Common myeloid progenitor, CD34-positive (primary cell): ENCODE measurements at regions not wholly inside any gene's neighbourhood (a gene's known extent, or its start where the extent isn't known, plus 50 kb on each side); places are given as distances from the start of the nearest gene placed in this dataset.
"Not testable (repeated sequence)": the region's sequence is repeated elsewhere in the genome, so short reads cannot be mapped to it uniquely, and the experiment has no call there.

Experiments
- CTCF ChIA-PET: fragments of 350-600 bp; sonication (Branson Sonifier 250); formaldehyde crosslinking; loops from one replicate; lab custom pipeline; 2021; ENCODE audit warnings: antibody characterized with exemption; lab: Charles Lee
- POLR2A ChIA-PET: fragments of 350-600 bp; sonication (Branson Sonifier 250); formaldehyde crosslinking; loops from one replicate; lab custom pipeline; 2021; ENCODE audit warnings: antibody characterized with exemption; lab: Charles Lee
- DNase-seq, 3 donors: peaks; one replicate each; pipeline versions ENCODE4 v3.0.0 to v3.0.0-alpha.2; 2013
- H3K27ac ChIP-seq, 2 experiments: 1 replicate in 1 of 2; 2 replicates in 1 of 2; pipeline ENCODE4 v1.7.0; 2013; ENCODE audit warnings: inconsistent platforms in 2 of 2, low read length in 2 of 2, mild to moderate bottlenecking in 2 of 2, low read depth in 1 of 2, moderate library complexity in 1 of 2; ENCODE audit not compliant: severe bottlenecking in 2 of 2, insufficient read depth in 1 of 2, poor library complexity in 1 of 2
- H3K27me3 ChIP-seq, 5 experiments: replicated peaks in 2 of 5; 1 replicate in 3 of 5; 2 replicates in 2 of 5; pipeline versions ENCODE4 v1.6.1 to v1.7.0; 2013; ENCODE audit warnings: low read length in 4 of 5, mild to moderate bottlenecking in 2 of 5, moderate library complexity in 2 of 5, inconsistent platforms in 1 of 5; ENCODE audit not compliant: insufficient read depth in 5 of 5, control insufficient read depth in 4 of 5
- H3K36me3 ChIP-seq, 4 experiments: 1 replicate in 2 of 4; 2 replicates in 2 of 4; pipeline versions ENCODE4 v1.6.1 to v1.7.0; 2013; ENCODE audit warnings: low read length in 3 of 4, control low read depth in 1 of 4, mild to moderate bottlenecking in 1 of 4; ENCODE audit not compliant: control insufficient read depth in 4 of 4, insufficient read depth in 4 of 4
- H3K4me1 ChIP-seq, 4 experiments: 1 replicate in 3 of 4; 2 replicates in 1 of 4; pipeline versions ENCODE4 v1.6.1 to v1.7.1; 2013; ENCODE audit warnings: low read length in 3 of 4, mild to moderate bottlenecking in 3 of 4, control low read depth in 1 of 4, inconsistent platforms in 1 of 4, moderate library complexity in 1 of 4; ENCODE audit not compliant: control insufficient read depth in 4 of 4, insufficient read depth in 4 of 4; ENCODE audit errors: control extremely low read depth in 1 of 4
- H3K4me3 ChIP-seq, 7 experiments: 1 replicate in 4 of 7; 2 replicates in 3 of 7; pipeline versions ENCODE4 v1.5.1 to v1.7.0; 2013; ENCODE audit warnings: mild to moderate bottlenecking in 7 of 7, low read length in 6 of 7, moderate library complexity in 6 of 7, inconsistent platforms in 2 of 7, low read depth in 2 of 7, control low read depth in 1 of 7; ENCODE audit not compliant: insufficient read depth in 4 of 7, control insufficient read depth in 1 of 7; ENCODE audit errors: extremely low read depth in 1 of 7
- H3K9me3 ChIP-seq, 5 experiments: 1 replicate in 4 of 5; 2 replicates in 1 of 5; pipeline versions ENCODE4 v1.6.1 to v1.7.1; 2013; ENCODE audit warnings: low read length in 4 of 5, mild to moderate bottlenecking in 2 of 5, inconsistent platforms in 1 of 5, low read depth in 1 of 5, moderate library complexity in 1 of 5; ENCODE audit not compliant: control insufficient read depth in 4 of 5, insufficient read depth in 2 of 5; ENCODE audit errors: control extremely low read depth in 1 of 5
- WGBS: methylation state at CpG from one replicate; pipeline ENCODE4 v1.1.5; 2013; ENCODE audit not compliant: insufficient coverage; 5-methylcytosine and 5-hydroxymethylcytosine counted together

DNA sequence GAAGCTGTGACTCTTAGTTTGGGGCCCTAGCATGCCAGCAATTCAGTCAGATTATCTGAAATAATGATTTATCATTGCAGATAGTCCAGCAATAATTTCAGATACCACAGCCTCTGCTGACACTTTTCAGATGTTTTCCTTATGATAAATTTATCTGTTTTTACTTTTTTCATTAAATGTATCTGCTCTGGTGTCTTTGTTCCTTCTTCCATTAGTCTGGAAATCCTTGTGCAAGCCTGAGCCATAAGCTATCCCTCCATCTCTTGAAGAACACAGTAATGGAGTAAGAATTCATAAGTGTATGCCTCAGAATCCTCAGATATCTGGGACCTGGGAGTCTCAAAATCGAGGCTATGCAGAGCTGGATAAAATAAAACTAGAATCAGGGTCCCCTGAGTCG, 146.4 kb upstream of the KRR1 start:
- ChIA-PET CTCF (no interaction called here), POLR2A (no interaction called here)
- H3K4me1 ChIP-seq: no peaks in the 10 kb centered on the region

DNA sequence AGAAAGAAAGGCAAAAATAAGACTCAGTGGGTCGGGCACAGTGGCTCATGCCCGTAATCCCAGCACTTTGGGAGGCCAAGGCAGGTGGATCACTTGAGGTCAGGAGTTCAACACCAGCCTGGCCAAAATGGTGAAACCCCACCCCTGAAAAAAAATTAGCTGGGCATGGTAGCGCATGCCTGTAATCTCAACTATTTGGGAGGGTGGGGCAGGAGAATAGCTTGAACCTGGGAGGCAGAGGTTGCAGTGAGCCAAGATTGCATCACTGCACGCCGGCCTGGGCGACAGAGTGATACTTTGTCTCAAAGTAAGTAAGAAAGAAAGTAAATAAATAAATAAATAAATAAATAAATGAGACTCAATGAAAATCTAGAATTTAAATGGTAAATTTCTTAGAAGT, 145.9 kb upstream of the KRR1 start:
- H3K27ac ChIP-seq, DNase-seq, H3K4me3 ChIP-seq, H3K4me1 ChIP-seq, H3K9me3 ChIP-seq, CTCF ChIA-PET, H3K27me3 ChIP-seq, H3K36me3 ChIP-seq, POLR2A ChIA-PET: not testable (repeated sequence)
- WGBS: 95% methylated on average over 3 of the region's 6 CpGs

More for the DNA sequence above, 146.4 kb upstream of the KRR1 start:
- 100% methylated on average over 1 of the region's 2 CpGs for WGBS
- H3K4me3 ChIP-seq: no peak overlapping the region
- H3K36me3 ChIP-seq: no peaks in the 10 kb centered on the region
- no peak for DNase-seq
- no peak overlapping the region for H3K27ac ChIP-seq
- H3K27me3 ChIP-seq: peaks cover 0 to 3% (median 0%) of the 10 kb centered on the region in 5 experiments
- no peaks in the 10 kb centered on the region for H3K9me3 ChIP-seq

DNA sequence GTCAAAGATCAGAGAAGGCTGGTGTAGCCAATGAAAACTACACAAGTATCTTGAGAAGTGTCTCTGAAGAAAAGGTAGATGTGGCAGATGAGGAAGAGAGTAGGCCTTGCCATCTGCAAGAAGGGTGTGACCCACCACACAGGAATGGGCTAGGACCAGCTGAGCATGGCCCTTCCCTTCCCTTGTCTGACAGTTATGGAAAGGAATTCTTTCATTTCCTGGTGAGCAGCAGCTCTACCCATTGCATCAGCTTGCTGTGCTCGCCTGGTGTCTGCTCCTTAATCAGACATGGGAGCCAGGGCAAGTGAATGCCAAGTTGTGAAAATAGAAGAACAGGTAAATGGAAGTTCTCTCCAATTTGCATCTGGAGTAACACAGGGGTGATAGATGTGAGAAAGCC, 145.2 kb upstream of the KRR1 start:
- no peak overlapping the region for H3K27ac ChIP-seq
- POLR2A ChIA-PET: no interaction called here
- DNase-seq: no peak
- H3K27me3 ChIP-seq: peaks cover 0 to 5% (median 0%) of the 10 kb centered on the region in 5 experiments
- no peak overlapping the region for H3K4me3 ChIP-seq
- CTCF ChIA-PET: no interaction called here
- H3K9me3 ChIP-seq: no peaks in the 10 kb centered on the region
- no CpG with 5 or more reads among the region's 1 CpG for WGBS
- no peaks in the 10 kb centered on the region for H3K4me1 ChIP-seq
- H3K36me3 ChIP-seq: no peaks in the 10 kb centered on the region

DNA sequence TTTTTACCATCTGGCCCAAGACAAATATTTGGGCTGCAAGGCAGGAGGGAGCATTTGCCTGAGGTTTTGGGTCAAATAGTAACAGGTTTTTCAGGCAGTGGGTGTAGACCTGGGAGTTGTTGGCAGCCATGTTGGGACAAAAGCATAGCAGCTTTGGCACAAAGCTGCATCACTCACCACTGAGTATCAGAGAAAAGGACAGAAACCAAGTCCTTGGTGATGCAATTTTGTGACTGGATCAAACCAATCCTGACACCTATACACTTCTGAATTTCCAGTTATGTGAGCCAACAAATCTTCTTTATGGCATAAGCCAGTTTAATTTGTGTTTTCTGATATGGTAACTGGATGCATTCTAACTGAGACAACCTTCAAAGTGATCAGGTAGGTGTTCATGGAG, 144.8 kb upstream of the KRR1 start:
- ChIA-PET POLR2A (no interaction called here), CTCF (no interaction called here)
- Histone ChIP-seq H3K4me1 (no peaks in the 10 kb centered on the region), H3K27ac (no peak overlapping the region), H3K4me3 (no peak overlapping the region), H3K36me3 (no peaks in the 10 kb centered on the region), H3K27me3 (peaks cover 0 to 5% (median 0%) of the 10 kb centered on the region in 5 experiments), H3K9me3 (no peaks in the 10 kb centered on the region)
- no peak for DNase-seq

DNA sequence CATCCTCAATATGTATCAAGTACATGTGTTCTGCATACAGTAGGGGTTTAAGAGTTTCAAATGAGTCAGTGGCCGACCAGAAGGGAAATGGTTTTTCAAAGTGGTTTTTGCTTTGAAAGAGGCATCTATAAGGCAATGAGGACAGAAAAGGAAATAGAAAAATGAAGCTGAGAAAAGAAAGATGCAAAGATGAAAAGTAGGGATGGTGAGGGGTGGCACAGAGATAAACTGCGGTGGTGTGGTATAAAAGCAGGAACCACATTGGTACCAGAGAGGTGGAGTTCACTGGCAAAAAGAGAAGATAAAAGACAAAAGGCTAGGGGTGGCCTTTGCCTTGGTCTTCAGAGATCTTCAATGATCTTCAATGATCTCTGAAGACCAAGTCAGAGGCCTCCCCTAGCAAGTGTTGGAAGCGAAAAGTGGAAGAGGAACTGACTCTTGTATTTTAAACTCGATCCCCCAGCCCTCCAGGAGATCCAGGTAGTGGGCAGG, 144.0 kb upstream of the KRR1 start:
- Histone ChIP-seq H3K4me3 (no peak overlapping the region), H3K27ac (no peak overlapping the region), H3K36me3 (no peaks in the 10 kb centered on the region), H3K9me3 (no peaks in the 10 kb centered on the region), H3K4me1 (no peaks in the 10 kb centered on the region), H3K27me3 (peaks cover 0 to 5% (median 0%) of the 10 kb centered on the region in 5 experiments)
- WGBS: 100% methylated on average over 2 of the region's 4 CpGs
- ChIA-PET CTCF (no interaction called here), POLR2A (no interaction called here)
- no peak for DNase-seq

DNA sequence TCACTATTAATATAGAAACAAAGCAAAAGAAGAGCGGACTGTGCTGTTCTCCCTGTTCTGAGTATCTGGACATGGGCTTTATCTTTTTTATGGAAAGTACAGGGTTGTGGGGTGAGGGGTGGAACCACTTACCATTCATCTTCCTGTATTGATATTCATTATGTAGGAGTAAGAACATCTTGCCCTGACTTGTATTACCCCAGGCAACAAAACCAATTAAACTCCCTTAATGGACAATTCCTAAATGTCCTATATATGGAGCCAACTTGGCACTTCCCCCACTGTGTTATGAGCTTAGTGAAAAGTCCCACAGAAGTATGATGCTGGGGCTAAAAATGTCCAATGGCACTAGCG, 139.9 kb upstream of the KRR1 start:
- no peak for DNase-seq
- Histone ChIP-seq H3K36me3 (no peaks in the 10 kb centered on the region), H3K4me1 (no peaks in the 10 kb centered on the region), H3K27me3 (peaks cover 0 to 3% (median 0%) of the 10 kb centered on the region in 5 experiments), H3K27ac (no peak overlapping the region), H3K4me3 (no peak overlapping the region), H3K9me3 (no peaks in the 10 kb centered on the region)
- ChIA-PET POLR2A (no interaction called here), CTCF (interaction anchor here (1.1 kb wide), 1 partner anchor 16 kb away, joined by 4 read pairs; no protein-coding TSS in a partner anchor)
- 86% methylated on average over 1 of the region's 2 CpGs for WGBS

DNA sequence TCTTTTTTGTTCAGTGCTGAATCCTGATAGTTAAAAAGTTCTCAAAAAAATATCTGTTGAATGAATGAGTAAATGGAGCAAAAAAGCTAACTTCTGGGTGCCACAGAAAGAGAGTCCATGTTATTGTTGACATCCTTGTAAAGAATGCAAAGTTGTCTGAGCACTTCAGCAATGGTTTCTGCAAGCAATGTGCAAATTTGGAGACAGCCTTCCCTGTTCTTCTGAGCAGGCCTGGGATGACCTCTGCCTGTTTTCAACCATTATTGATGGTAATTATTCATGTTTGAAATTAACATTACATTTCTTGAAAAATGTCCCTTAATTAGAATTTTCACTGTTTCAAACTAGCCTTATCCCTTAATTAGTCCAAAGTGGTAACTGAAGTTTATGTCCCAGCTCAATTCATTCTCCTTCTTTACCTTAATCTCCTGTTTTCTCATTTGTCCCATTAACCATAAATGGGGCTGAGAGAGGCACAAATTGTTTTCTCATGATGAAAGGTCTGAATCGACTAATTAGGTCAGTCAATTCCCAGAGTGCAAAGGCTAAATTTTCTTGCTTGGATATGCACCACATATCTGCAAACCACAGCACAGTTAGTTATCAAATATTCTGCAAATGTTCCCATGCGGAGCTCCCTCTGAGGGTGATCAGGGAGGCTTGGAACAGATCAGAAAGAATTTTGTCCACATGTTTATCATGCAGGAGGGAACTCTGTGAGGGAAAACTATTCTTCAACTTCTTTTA, 139.4 kb upstream of the KRR1 start:
- CTCF ChIA-PET: no interaction called here
- Histone ChIP-seq H3K4me3 (no peak overlapping the region), H3K27me3 (peaks cover 0 to 3% (median 0%) of the 10 kb centered on the region in 5 experiments), H3K36me3 (no peaks in the 10 kb centered on the region), H3K27ac (no peak overlapping the region), H3K4me1 (no peaks in the 10 kb centered on the region), H3K9me3 (no peaks in the 10 kb centered on the region)
- no peak for DNase-seq
- 89% methylated on average over 1 of the region's 2 CpGs for WGBS
- POLR2A ChIA-PET: no interaction called here
